ENCODE measurements at regions not wholly inside any gene's neighbourhood (a gene's known extent, or its start where the extent isn't known, plus 50 kb on each side); places are given as distances from the start of the nearest gene placed in this dataset.
A peak's percentile ranks its signal among the peaks of the same experiment; 100 is the strongest.
"Not testable (repeated sequence)": the region's sequence is repeated elsewhere in the genome, so short reads cannot be mapped to it uniquely, and the experiment has no call there.

- TF ChIP-seq POLR2A (IDR thresholded peaks at IDR 0.05; ENCODE audit: low read depth, low read length): no peak
- TF ChIP-seq, protein P1, sequence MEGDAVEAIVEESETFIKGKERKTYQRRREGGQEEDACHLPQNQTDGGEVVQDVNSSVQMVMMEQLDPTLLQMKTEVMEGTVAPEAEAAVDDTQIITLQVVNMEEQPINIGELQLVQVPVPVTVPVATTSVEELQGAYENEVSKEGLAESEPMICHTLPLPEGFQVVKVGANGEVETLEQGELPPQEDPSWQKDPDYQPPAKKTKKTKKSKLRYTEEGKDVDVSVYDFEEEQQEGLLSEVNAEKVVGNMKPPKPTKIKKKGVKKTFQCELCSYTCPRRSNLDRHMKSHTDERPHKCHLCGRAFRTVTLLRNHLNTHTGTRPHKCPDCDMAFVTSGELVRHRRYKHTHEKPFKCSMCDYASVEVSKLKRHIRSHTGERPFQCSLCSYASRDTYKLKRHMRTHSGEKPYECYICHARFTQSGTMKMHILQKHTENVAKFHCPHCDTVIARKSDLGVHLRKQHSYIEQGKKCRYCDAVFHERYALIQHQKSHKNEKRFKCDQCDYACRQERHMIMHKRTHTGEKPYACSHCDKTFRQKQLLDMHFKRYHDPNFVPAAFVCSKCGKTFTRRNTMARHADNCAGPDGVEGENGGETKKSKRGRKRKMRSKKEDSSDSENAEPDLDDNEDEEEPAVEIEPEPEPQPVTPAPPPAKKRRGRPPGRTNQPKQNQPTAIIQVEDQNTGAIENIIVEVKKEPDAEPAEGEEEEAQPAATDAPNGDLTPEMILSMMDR (IDR thresholded peaks at IDR 0.05; ENCODE audit: extremely low read depth in 1 of 2, insufficient read depth in 1 of 2, low read depth in 1 of 2, low read length in 2 of 2): no peak
- no peak for TF ChIP-seq JUN (IDR thresholded peaks at IDR 0.05; ENCODE audit: borderline replicate concordance, insufficient read depth, insufficient read length, low read depth)
- TF ChIP-seq POLR2AphosphoS5 (IDR thresholded peaks at IDR 0.05; ENCODE audit: insufficient read depth, low read depth, low read length): no peak
- no peak for TF ChIP-seq MAX (IDR thresholded peaks at IDR 0.05; ENCODE audit: insufficient read depth, insufficient read length)
- TF ChIP-seq MYC (IDR thresholded peaks at IDR 0.05; ENCODE audit: low read depth, low read length): no peak
- no peak for TF ChIP-seq GATA2 (IDR thresholded peaks at IDR 0.05; ENCODE audit: insufficient read depth, insufficient read length, low read depth, low read length)
- no peak for TF ChIP-seq EZH2 (IDR thresholded peaks at IDR 0.05; ENCODE audit: borderline replicate concordance, low read depth, low read length, severe bottlenecking)
- no peak for TF ChIP-seq FOS (IDR thresholded peaks at IDR 0.05; ENCODE audit: borderline replicate concordance, insufficient read depth, low read length)
- FAIRE-seq: peak; percentile 24
- Histone ChIP-seq H3K27ac (ENCODE audit: insufficient read depth, low read depth, low read length) (no peak overlapping the region), H3K4me3 (replicated peaks in 1 of 3; ENCODE audit: insufficient read depth in 1 of 3, low read depth in 1 of 3, low read length in 3 of 3) (no peak overlapping the region), H3K9ac (replicated peaks; ENCODE audit: extremely low read depth, insufficient read depth, low read length) (no peak overlapping the region), H3K4me2 (ENCODE audit: insufficient read depth, low read length) (no peak overlapping the region), H3K4me1 (ENCODE audit: control insufficient read depth, extremely low read depth, insufficient read depth, low read length) (no peaks in the 10 kb centered on the region), H3K36me3 (ENCODE audit: control insufficient read depth in 2 of 2, extremely low read depth in 1 of 2, insufficient read depth in 2 of 2, low read length in 2 of 2) (no peaks in the 10 kb centered on the region), H3K27me3 (ENCODE audit: control insufficient read depth in 2 of 2, insufficient read depth in 2 of 2, low read length in 2 of 2) (peaks cover 0 to 7% of the 10 kb centered on the region in 2 experiments), H3K9me1 (replicated peaks; ENCODE audit: control insufficient read depth, extremely low read depth, insufficient read depth, low read length) (no peaks in the 10 kb centered on the region), H2AFZ (ENCODE audit: low read depth, low read length) (no peak overlapping the region), H3K9me3 (replicated peaks; ENCODE audit: control insufficient read depth, insufficient read depth, low read length) (no peaks in the 10 kb centered on the region), H3K79me2 (ENCODE audit: control insufficient read depth, insufficient read depth, low read length) (no peaks in the 10 kb centered on the region), H4K20me1 (replicated peaks; ENCODE audit: control insufficient read depth, extremely low read depth, insufficient read depth, low read length) (peaks cover 2% of the 10 kb centered on the region)
- no peak for DNase-seq (ENCODE audit: low read depth, low spot score)
- BruUV-seq (replicated peaks): no TSS peak
- ChIA-PET CTCF (no interaction called here), POLR2A (no interaction called here)
- dilution Hi-C loops (cut with MboI; ENCODE audit: extremely low pct_ligation_motif_present, low sequenced_read_pairs) (no loop called here), intact Hi-C loops (cut with micrococcal nuclease) (no loop called here)
These were observed 83.2 kb upstream of the TNRC6B start for GRCh38 chr22:40094485-40094884.

DNA sequence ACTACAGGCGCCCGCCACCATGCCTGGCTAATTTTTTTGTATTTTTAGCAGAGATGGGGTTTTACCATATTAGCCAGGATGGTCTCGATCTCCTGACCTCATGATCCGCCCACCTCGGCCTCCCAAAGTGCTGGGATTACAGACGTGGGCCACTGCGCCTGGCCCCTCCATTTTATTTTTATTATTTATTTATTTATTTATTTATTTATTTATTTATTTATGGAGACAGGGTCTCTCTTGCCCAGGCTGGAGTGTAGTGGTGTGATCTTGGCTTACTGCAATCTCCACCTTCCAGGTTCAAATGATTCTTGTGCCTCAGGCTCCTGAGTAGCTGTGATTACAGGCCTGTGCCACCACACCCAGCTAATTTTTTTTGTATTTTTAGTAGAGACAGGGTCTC lies 77.8 kb upstream of the TNRC6B start:
- H3K27me3 ChIP-seq (ENCODE audit: control insufficient read depth in 2 of 2, insufficient read depth in 2 of 2, low read length in 2 of 2); H3K27ac ChIP-seq (ENCODE audit: insufficient read depth, low read depth, low read length); H3K4me1 ChIP-seq (ENCODE audit: control insufficient read depth, extremely low read depth, insufficient read depth, low read length); FAIRE-seq; H4K20me1 ChIP-seq (replicated peaks; ENCODE audit: control insufficient read depth, extremely low read depth, insufficient read depth, low read length); CTCF ChIA-PET; dilution Hi-C loops (cut with MboI; ENCODE audit: extremely low pct_ligation_motif_present, low sequenced_read_pairs); DNase-seq (ENCODE audit: low read depth, low spot score); H3K9ac ChIP-seq (replicated peaks; ENCODE audit: extremely low read depth, insufficient read depth, low read length); H2AFZ ChIP-seq (ENCODE audit: low read depth, low read length); H3K9me3 ChIP-seq (replicated peaks; ENCODE audit: control insufficient read depth, insufficient read depth, low read length); intact Hi-C loops (cut with micrococcal nuclease); H3K4me3 ChIP-seq (replicated peaks in 1 of 3; ENCODE audit: insufficient read depth in 1 of 3, low read depth in 1 of 3, low read length in 3 of 3); BruUV-seq (replicated peaks); H3K36me3 ChIP-seq (ENCODE audit: control insufficient read depth in 2 of 2, extremely low read depth in 1 of 2, insufficient read depth in 2 of 2, low read length in 2 of 2); POLR2A ChIA-PET; H3K79me2 ChIP-seq (ENCODE audit: control insufficient read depth, insufficient read depth, low read length); H3K9me1 ChIP-seq (replicated peaks; ENCODE audit: control insufficient read depth, extremely low read depth, insufficient read depth, low read length); H3K4me2 ChIP-seq (ENCODE audit: insufficient read depth, low read length): not testable (repeated sequence)

Data from endothelial cell of umbilical vein (primary cell).